Transverse colon (tissue), 4 donors: ENCODE measurements at regions not wholly inside any gene's neighbourhood (a gene's known extent, or its start where the extent isn't known, plus 50 kb on each side); places are given as distances from the start of the nearest gene placed in this dataset.

Experiments
- CTCF ChIP-seq, 5 experiments: fragments of 200-600 bp in 3 of 5; fragments of 450-650 bp in 2 of 5; sonication (generic) in 3 of 5; IDR thresholded peaks; 1 replicate in 2 of 5; 2 replicates in 3 of 5; pipeline ENCODE4 v1.5.1; 2016 to 2017; ENCODE audit warnings: antibody characterized with exemption in 5 of 5, inconsistent platforms in 3 of 5, mild to moderate bottlenecking in 2 of 5, moderate library complexity in 1 of 5
- POLR2A ChIP-seq: fragments of 450-650 bp; IDR thresholded peaks from one replicate; pipeline ENCODE4 v1.6.1; 2016; ENCODE audit warnings: antibody characterized with exemption, mild to moderate bottlenecking, moderate library complexity
- POLR2AphosphoS5 ChIP-seq, 3 donors: sonication (generic); formaldehyde crosslinking; IDR thresholded peaks; one replicate each; pipeline ENCODE4 v1.6.1; 2016; ENCODE audit warnings: antibody characterized with exemption in 3 of 3

- no peak for TF ChIP-seq POLR2A
- no peak for TF ChIP-seq CTCF (IDR thresholded peaks at IDR 0.05)
- TF ChIP-seq POLR2AphosphoS5 (IDR thresholded peaks at IDR 0.05) = no peak
These were observed 152.1 kb upstream of the ITGA6 start for GRCh38 chr2:172275239-172275638.
